Liver (tissue), 8 donors: ENCODE measurements at regions not wholly inside any gene's neighbourhood (a gene's known extent, or its start where the extent isn't known, plus 50 kb on each side); places are given as distances from the start of the nearest gene placed in this dataset.
A peak's percentile ranks its signal among the peaks of the same experiment; 100 is the strongest.

Experiments used
- DNase-seq: peaks from one replicate; pipeline ENCODE4 v3.0.0-alpha.2; 2017; ENCODE audit warnings: low spot score
- H3K27ac ChIP-seq, 2 donors: one replicate each; pipeline ENCODE4 v1.7.0; 2013; ENCODE audit warnings: inconsistent platforms in 2 of 2, low read length in 2 of 2, control low read depth in 1 of 2, low read depth in 1 of 2, mild to moderate bottlenecking in 1 of 2
- H3K27me3 ChIP-seq, 4 donors: one replicate each; pipeline versions ENCODE4 v1.6.1 to v1.7.0; 2013; ENCODE audit warnings: low read length in 3 of 4, inconsistent platforms in 1 of 4, mild to moderate bottlenecking in 1 of 4, moderate library complexity in 1 of 4; ENCODE audit not compliant: control insufficient read depth in 4 of 4, insufficient read depth in 4 of 4
- H3K36me3 ChIP-seq, 4 donors: one replicate each; pipeline versions ENCODE4 v1.6.1 to v1.7.0; 2013; ENCODE audit warnings: low read length in 3 of 4, mild to moderate bottlenecking in 3 of 4, low read depth in 1 of 4, moderate library complexity in 1 of 4; ENCODE audit not compliant: control insufficient read depth in 4 of 4, insufficient read depth in 3 of 4
- H3K4me1 ChIP-seq, 4 donors: one replicate each; pipeline versions ENCODE4 v1.6.1 to v1.7.0; 2013; ENCODE audit warnings: low read length in 3 of 4, mild to moderate bottlenecking in 3 of 4, moderate library complexity in 1 of 4; ENCODE audit not compliant: control insufficient read depth in 4 of 4, insufficient read depth in 4 of 4
- H3K4me3 ChIP-seq, 3 donors: one replicate each; pipeline versions ENCODE4 v1.6.1 to v1.7.0; 2013; ENCODE audit warnings: low read length in 3 of 3, control low read depth in 1 of 3, low read depth in 1 of 3, mild to moderate bottlenecking in 1 of 3
- H3K9ac ChIP-seq, 2 donors: one replicate each; pipeline ENCODE4 v1.7.0; 2013; ENCODE audit warnings: low read length in 2 of 2, mild to moderate bottlenecking in 2 of 2, moderate library complexity in 2 of 2, control low read depth in 1 of 2, low read depth in 1 of 2
- H3K9me3 ChIP-seq, 4 donors: one replicate each; pipeline versions ENCODE4 v1.6.1 to v1.7.0; 2013; ENCODE audit warnings: low read length in 3 of 4; ENCODE audit not compliant: control insufficient read depth in 4 of 4
- EGR1 ChIP-seq, 2 donors: IDR thresholded peaks; 2 replicates each; pipeline ENCODE4 v1.6.1; 2016 to 2018; ENCODE audit warnings: antibody characterized with exemption in 2 of 2, low read depth in 2 of 2
- FOXA2 ChIP-seq: IDR thresholded peaks from 2 replicates; pipeline ENCODE4 v1.6.1; 2016; ENCODE audit warnings: antibody characterized with exemption
- GABPA ChIP-seq, 2 donors: IDR thresholded peaks in 1 of 2; conservative IDR thresholded peaks in 1 of 2; 2 replicates each; pipeline ENCODE4 v1.6.1; 2016; ENCODE audit warnings: antibody characterized with exemption in 2 of 2, mild to moderate bottlenecking in 1 of 2, moderate library complexity in 1 of 2
- HNF4A ChIP-seq, 2 donors: conservative IDR thresholded peaks; 2 replicates each; pipeline ENCODE4 v1.6.1; 2016; ENCODE audit warnings: antibody characterized with exemption in 2 of 2, mild to moderate bottlenecking in 2 of 2
- HNF4G ChIP-seq: IDR thresholded peaks from 2 replicates; pipeline ENCODE4 v1.6.1; 2016; ENCODE audit warnings: antibody characterized with exemption
- JUND ChIP-seq, 2 donors: IDR thresholded peaks; 2 replicates each; pipeline ENCODE4 v1.6.1; 2016; ENCODE audit warnings: antibody characterized with exemption in 2 of 2
- NR2F2 ChIP-seq: IDR thresholded peaks from 2 replicates; pipeline ENCODE4 v1.6.1; 2016; ENCODE audit warnings: antibody characterized with exemption
- RXRA ChIP-seq, 2 donors: IDR thresholded peaks; 2 replicates each; pipeline ENCODE4 v1.6.1; 2017 to 2018; ENCODE audit warnings: antibody characterized with exemption in 2 of 2, mild to moderate bottlenecking in 1 of 2
- TAF1 ChIP-seq: conservative IDR thresholded peaks from 2 replicates; pipeline ENCODE4 v1.6.1; 2016; ENCODE audit warnings: antibody characterized with exemption, mild to moderate bottlenecking
- YY1 ChIP-seq: IDR thresholded peaks from 2 replicates; pipeline ENCODE4 v1.6.1; 2016; ENCODE audit warnings: antibody characterized with exemption, mild to moderate bottlenecking
- WGBS: extraction: QIAGEN DNeasy Blood & Tissue Kit; methylation state at CpG from one replicate; pipeline ENCODE4 v1.1.7; 2013; 5-methylcytosine and 5-hydroxymethylcytosine counted together
- TF ChIP-seq, protein P1 (sequence below): IDR thresholded peaks from 2 replicates; pipeline ENCODE4 v1.6.1; 2016; ENCODE audit warnings: antibody characterized with exemption
- TF ChIP-seq, protein P2 (sequence below): IDR thresholded peaks from 2 replicates; pipeline ENCODE4 v1.6.1; 2016; ENCODE audit warnings: antibody characterized with exemption
- TF ChIP-seq, protein P3 (sequence below): fragments of 150-350 bp; IDR thresholded peaks from 2 replicates; pipeline ENCODE4 v1.5.1; 2017; ENCODE audit warnings: improper control_type of control experiment, low read depth, low read length; ENCODE audit not compliant: missing input control
- donor health status: healthy.
- donor health status: healthy.
- donor health status: healthy.
- donor health status: healthy.
- donor health status: healthy.

DNA sequence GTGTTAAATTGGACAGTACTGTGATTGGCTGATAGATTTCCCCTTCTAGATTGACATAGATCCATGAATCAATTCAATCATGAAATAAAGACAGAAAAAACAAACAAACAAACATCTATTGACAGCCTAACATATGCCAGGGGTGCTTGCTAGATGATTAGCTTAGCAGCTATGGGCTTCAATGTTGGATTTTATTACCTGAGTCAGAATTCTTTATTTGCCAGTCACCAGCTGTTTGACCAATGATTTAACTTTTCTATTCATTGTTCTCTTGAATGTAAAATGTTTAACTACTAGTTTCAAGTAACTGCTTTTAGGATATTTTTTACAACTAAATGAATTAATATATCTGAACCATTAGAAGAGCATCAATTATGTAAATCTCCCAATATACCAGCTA lies 901.3 kb upstream of the CITED2 start (continued):
- TF ChIP-seq, protein P1, sequence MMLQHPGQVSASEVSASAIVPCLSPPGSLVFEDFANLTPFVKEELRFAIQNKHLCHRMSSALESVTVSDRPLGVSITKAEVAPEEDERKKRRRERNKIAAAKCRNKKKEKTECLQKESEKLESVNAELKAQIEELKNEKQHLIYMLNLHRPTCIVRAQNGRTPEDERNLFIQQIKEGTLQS = no peak
- TF ChIP-seq JUND (IDR thresholded peaks at IDR 0.05) (no peak), GABPA (IDR thresholded peaks at IDR 0.05 in 1 of 2, conservative IDR thresholded peaks at IDR 0.05 in 1 of 2) (no peak)

DNA sequence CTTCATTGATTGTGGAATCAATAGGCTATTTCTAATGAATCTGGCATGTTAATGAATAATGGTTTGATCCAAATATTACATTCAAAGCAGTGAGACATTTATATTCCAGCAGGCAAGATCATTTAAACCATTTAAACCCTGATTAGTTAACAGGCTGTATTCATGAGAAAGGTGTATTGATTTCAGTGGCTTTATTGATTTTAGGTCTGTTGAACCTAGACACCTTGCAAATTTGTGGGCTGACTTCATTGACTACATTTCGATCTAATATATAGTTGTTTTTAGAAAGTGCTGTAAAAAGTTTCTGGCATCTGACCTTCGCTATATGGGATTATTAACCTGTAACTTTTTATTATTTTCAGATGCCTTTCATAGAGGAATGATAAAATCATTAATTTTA lies 900.1 kb upstream of the CITED2 start:
- DNase-seq = no peak
- H3K9me3 ChIP-seq = no peaks in the 10 kb centered on the region
- WGBS = 64% methylated on average over 2 of the region's 2 CpGs
- no peak overlapping the region for H3K27ac ChIP-seq
- TF ChIP-seq YY1 (no peak), NR2F2 (no peak), JUND (IDR thresholded peaks at IDR 0.05) (no peak), EGR1 (IDR thresholded peaks at IDR 0.05; ENCODE audit: low read depth in 2 of 2) (no peak), FOXA2 (no peak), TAF1 (no peak), HNF4A (conservative IDR thresholded peaks at IDR 0.05) (no peak), HNF4G (no peak)
- TF ChIP-seq, protein P2, sequence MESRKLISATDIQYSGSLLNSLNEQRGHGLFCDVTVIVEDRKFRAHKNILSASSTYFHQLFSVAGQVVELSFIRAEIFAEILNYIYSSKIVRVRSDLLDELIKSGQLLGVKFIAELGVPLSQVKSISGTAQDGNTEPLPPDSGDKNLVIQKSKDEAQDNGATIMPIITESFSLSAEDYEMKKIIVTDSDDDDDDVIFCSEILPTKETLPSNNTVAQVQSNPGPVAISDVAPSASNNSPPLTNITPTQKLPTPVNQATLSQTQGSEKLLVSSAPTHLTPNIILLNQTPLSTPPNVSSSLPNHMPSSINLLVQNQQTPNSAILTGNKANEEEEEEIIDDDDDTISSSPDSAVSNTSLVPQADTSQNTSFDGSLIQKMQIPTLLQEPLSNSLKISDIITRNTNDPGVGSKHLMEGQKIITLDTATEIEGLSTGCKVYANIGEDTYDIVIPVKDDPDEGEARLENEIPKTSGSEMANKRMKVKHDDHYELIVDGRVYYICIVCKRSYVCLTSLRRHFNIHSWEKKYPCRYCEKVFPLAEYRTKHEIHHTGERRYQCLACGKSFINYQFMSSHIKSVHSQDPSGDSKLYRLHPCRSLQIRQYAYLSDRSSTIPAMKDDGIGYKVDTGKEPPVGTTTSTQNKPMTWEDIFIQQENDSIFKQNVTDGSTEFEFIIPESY = no peak
- TF ChIP-seq, protein P3, sequence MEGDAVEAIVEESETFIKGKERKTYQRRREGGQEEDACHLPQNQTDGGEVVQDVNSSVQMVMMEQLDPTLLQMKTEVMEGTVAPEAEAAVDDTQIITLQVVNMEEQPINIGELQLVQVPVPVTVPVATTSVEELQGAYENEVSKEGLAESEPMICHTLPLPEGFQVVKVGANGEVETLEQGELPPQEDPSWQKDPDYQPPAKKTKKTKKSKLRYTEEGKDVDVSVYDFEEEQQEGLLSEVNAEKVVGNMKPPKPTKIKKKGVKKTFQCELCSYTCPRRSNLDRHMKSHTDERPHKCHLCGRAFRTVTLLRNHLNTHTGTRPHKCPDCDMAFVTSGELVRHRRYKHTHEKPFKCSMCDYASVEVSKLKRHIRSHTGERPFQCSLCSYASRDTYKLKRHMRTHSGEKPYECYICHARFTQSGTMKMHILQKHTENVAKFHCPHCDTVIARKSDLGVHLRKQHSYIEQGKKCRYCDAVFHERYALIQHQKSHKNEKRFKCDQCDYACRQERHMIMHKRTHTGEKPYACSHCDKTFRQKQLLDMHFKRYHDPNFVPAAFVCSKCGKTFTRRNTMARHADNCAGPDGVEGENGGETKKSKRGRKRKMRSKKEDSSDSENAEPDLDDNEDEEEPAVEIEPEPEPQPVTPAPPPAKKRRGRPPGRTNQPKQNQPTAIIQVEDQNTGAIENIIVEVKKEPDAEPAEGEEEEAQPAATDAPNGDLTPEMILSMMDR = no peak
- no peaks in the 10 kb centered on the region for H3K27me3 ChIP-seq
- H3K36me3 ChIP-seq = no peaks in the 10 kb centered on the region
- H3K9ac ChIP-seq = no peak overlapping the region
- no peak overlapping the region for H3K4me3 ChIP-seq
- no peaks in the 10 kb centered on the region for H3K4me1 ChIP-seq

DNA sequence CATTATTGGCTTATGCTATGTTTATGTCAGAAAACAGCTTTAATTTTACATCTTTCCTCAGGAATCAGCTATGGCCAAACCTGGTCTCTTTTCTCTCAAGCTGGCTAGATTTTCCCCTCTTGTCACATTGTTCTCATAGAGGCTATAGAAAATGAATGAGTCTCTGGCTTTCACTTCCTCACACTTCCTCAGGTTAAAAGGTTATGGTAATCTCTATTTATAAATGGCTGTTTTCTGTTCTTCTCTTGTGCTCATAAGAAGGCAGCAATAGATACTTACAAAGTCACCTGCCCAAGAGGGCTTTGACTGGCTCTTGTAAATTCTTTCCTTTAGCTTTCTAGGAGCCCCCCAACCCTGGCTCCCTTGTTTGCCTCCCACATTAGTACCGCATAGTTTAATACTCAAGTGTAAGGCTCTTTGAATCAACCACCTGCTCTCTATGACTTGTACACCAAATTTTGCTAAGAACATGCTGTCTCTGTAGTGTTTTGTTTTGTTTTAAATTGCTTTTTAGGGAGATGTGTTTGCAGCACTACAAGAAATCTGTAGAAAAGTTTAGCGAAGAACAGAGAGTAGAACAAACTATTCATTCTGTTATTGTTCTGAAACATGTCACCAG lies 897.4 kb upstream of the CITED2 start:
- TF ChIP-seq NR2F2 = peak; percentile 29
- no peak for TF ChIP-seq RXRA (IDR thresholded peaks at IDR 0.05)
- Histone ChIP-seq H3K36me3 (no peaks in the 10 kb centered on the region), H3K27me3 (no peaks in the 10 kb centered on the region), H3K4me3 (no peak overlapping the region), H3K9me3 (no peaks in the 10 kb centered on the region), H3K27ac (no peak overlapping the region), H3K4me1 (no peaks in the 10 kb centered on the region), H3K9ac (no peak overlapping the region)
- DNase-seq = no peak
- 94% methylated on average over 2 of the region's 2 CpGs for WGBS
